AG10803 (cell line): ENCODE measurements at regions not wholly inside any gene's neighbourhood (a gene's known extent, or its start where the extent isn't known, plus 50 kb on each side); places are given as distances from the start of the nearest gene placed in this dataset.

Experiments used
- DNase-seq: peaks from one replicate; pipeline ENCODE4 v3.0.0; 2010; ENCODE audit warnings: low read depth
- H3K4me3 ChIP-seq: 2 replicates; pipeline ENCODE4 v1.5.1; 2011; ENCODE audit warnings: mild to moderate bottlenecking, low read length, control low read depth
- TF ChIP-seq, protein P1 (sequence below): conservative IDR thresholded peaks from 2 replicates; pipeline ENCODE4 v1.5.1; 2011; ENCODE audit warnings: mild to moderate bottlenecking, low read length, control low read depth, inconsistent platforms

DNA sequence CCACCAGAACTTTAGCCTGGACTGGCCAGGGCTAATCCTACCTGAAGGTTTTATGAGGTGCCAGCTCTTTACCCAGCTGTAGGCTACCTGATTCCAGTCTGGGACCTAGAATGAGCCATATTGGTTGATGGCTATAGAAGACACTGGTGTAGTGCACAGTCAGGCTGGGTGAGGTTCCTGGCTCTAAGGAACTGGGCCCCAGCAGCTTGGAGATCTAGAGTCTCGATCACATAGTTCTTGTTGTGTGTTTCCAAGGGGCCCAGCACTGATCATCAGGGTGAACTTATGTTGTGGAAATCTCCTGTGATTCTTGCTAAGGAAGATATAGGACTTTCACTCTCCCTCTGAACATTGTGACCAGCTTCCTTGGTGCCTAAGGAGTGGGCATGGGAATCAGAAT is 236.3 kb downstream of the ZNF536 start:
- no peak for DNase-seq
- TF ChIP-seq, protein P1, sequence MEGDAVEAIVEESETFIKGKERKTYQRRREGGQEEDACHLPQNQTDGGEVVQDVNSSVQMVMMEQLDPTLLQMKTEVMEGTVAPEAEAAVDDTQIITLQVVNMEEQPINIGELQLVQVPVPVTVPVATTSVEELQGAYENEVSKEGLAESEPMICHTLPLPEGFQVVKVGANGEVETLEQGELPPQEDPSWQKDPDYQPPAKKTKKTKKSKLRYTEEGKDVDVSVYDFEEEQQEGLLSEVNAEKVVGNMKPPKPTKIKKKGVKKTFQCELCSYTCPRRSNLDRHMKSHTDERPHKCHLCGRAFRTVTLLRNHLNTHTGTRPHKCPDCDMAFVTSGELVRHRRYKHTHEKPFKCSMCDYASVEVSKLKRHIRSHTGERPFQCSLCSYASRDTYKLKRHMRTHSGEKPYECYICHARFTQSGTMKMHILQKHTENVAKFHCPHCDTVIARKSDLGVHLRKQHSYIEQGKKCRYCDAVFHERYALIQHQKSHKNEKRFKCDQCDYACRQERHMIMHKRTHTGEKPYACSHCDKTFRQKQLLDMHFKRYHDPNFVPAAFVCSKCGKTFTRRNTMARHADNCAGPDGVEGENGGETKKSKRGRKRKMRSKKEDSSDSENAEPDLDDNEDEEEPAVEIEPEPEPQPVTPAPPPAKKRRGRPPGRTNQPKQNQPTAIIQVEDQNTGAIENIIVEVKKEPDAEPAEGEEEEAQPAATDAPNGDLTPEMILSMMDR, result no peak
- no peak overlapping the region for H3K4me3 ChIP-seq
